Uterus (tissue), 3 donors: ENCODE measurements at regions not wholly inside any gene's neighbourhood (a gene's known extent, or its start where the extent isn't known, plus 50 kb on each side); places are given as distances from the start of the nearest gene placed in this dataset.

Experiments used
- DNase-seq, 2 donors: peaks; one replicate each; pipeline ENCODE4 v3.0.0-alpha.2; 2019 to 2020
- H3K27ac ChIP-seq, 2 donors: fragments of 200-600 bp; sonication (generic); 1 replicate in 1 of 2; 2 replicates in 1 of 2; pipeline ENCODE4 v1.5.1; 2016 to 2018
- H3K27me3 ChIP-seq, 2 donors: fragments of 200-600 bp; sonication (generic); one replicate each; pipeline ENCODE4 v1.5.1; 2018 to 2019; ENCODE audit warnings: control low read depth in 1 of 2
- H3K36me3 ChIP-seq, 2 donors: fragments of 200-600 bp; sonication (generic); one replicate each; pipeline ENCODE4 v1.5.1; 2019; ENCODE audit warnings: control low read depth in 1 of 2
- H3K4me1 ChIP-seq, 2 donors: fragments of 200-600 bp; sonication (generic); one replicate each; pipeline ENCODE4 v1.5.1; 2018 to 2019; ENCODE audit warnings: control low read depth in 1 of 2
- H3K4me3 ChIP-seq, 2 donors: fragments of 200-600 bp; sonication (generic); 1 replicate in 1 of 2; 2 replicates in 1 of 2; pipeline ENCODE4 v1.5.1; 2018 to 2019; ENCODE audit warnings: mild to moderate bottlenecking in 1 of 2
- H3K9me3 ChIP-seq, 2 donors: fragments of 200-600 bp; sonication (generic); one replicate each; pipeline ENCODE4 v1.5.1; 2019; ENCODE audit warnings: control low read depth in 1 of 2
- CTCF ChIP-seq, 4 experiments: fragments of 200-600 bp in 2 of 4; fragments of 450-650 bp in 2 of 4; sonication (generic) in 2 of 4; IDR thresholded peaks; one replicate each; pipeline ENCODE4 v1.5.1; 2016 to 2019; ENCODE audit warnings: antibody characterized with exemption in 4 of 4, mild to moderate bottlenecking in 2 of 4, moderate library complexity in 1 of 4
- POLR2A ChIP-seq, 2 donors: fragments of 450-650 bp; IDR thresholded peaks; one replicate each; pipeline ENCODE4 v1.6.1; 2016; ENCODE audit warnings: antibody characterized with exemption in 2 of 2, mild to moderate bottlenecking in 1 of 2, moderate library complexity in 1 of 2
- intact Hi-C: fragments of 100-400 bp; cut with DNase I; formaldehyde crosslinking; loops from one replicate; pipeline ENCODE4 v1.15.1; 2023; ENCODE audit warnings: low total_unique reads
- donor health status: DM: yes; HTN: yes; CAD: no.

GRCh38 chr6:163919652-163920051, 505.1 kb downstream of the QKI start:
- Histone ChIP-seq H3K27me3 (no peaks in the 10 kb centered on the region), H3K9me3 (no peaks in the 10 kb centered on the region), H3K4me1 (no peaks in the 10 kb centered on the region), H3K36me3 (no peaks in the 10 kb centered on the region), H3K4me3 (no peak overlapping the region), H3K27ac (no peak overlapping the region)
- intact Hi-C loops, result no loop called here
- no peak for TF ChIP-seq CTCF (IDR thresholded peaks at IDR 0.05)
- no peak for DNase-seq

GRCh38 chr6:163916315-163917081, 502.0 kb downstream of the QKI start:
- Histone ChIP-seq H3K36me3 (no peaks in the 10 kb centered on the region), H3K27me3 (no peaks in the 10 kb centered on the region), H3K4me3 (no peak overlapping the region), H3K4me1 (no peaks in the 10 kb centered on the region), H3K9me3 (no peaks in the 10 kb centered on the region), H3K27ac (no peak overlapping the region)
- intact Hi-C loops, result no loop called here
- no peak for DNase-seq
- TF ChIP-seq POLR2A (IDR thresholded peaks at IDR 0.05) (no peak), CTCF (IDR thresholded peaks at IDR 0.05) (no peak)

- Histone ChIP-seq H3K27me3 (no peaks in the 10 kb centered on the region), H3K36me3 (no peaks in the 10 kb centered on the region), H3K9me3 (no peaks in the 10 kb centered on the region), H3K4me3 (no peak overlapping the region), H3K4me1 (no peaks in the 10 kb centered on the region), H3K27ac (no peak overlapping the region)
- TF ChIP-seq POLR2A (IDR thresholded peaks at IDR 0.05), result no peak
- no peak for TF ChIP-seq CTCF (IDR thresholded peaks at IDR 0.05)
- intact Hi-C loops, result no loop called here
- no peak for DNase-seq
These were observed 500.6 kb downstream of the QKI start for GRCh38 chr6:163915131-163915530.

- no peaks in the 10 kb centered on the region for H3K4me1 ChIP-seq
- intact Hi-C loops, result no loop called here
- H3K9me3 ChIP-seq, result no peaks in the 10 kb centered on the region
- no peak overlapping the region for H3K4me3 ChIP-seq
- no peak for DNase-seq
- no peak overlapping the region for H3K27ac ChIP-seq
- no peaks in the 10 kb centered on the region for H3K36me3 ChIP-seq
- TF ChIP-seq CTCF (IDR thresholded peaks at IDR 0.05) (no peak), POLR2A (IDR thresholded peaks at IDR 0.05) (no peak)
- H3K27me3 ChIP-seq, result no peaks in the 10 kb centered on the region
These were observed 498.5 kb downstream of the QKI start for GRCh38 chr6:163913045-163913444.

GRCh38 chr6:163906006-163906710, 491.6 kb downstream of the QKI start:
- Histone ChIP-seq H3K4me3 (no peak overlapping the region), H3K27ac (no peak overlapping the region), H3K27me3 (no peaks in the 10 kb centered on the region), H3K36me3 (no peaks in the 10 kb centered on the region), H3K4me1 (no peaks in the 10 kb centered on the region), H3K9me3 (no peaks in the 10 kb centered on the region)
- TF ChIP-seq POLR2A (IDR thresholded peaks at IDR 0.05), result no peak
- no peak for DNase-seq
- intact Hi-C loops, result no loop called here
